ENCODE measurements at regions not wholly inside any gene's neighbourhood (a gene's known extent, or its start where the extent isn't known, plus 50 kb on each side); places are given as distances from the start of the nearest gene placed in this dataset.

GRCh38 chr21:35326677-35327076 lies 277.6 kb upstream of the RUNX1 start:
- Mint-ChIP-seq H3K4me3 (no peak overlapping the region), H3K4me1 (peaks cover 6% of the 10 kb centered on the region), H3K27me3 (no peaks in the 10 kb centered on the region), H3K27ac (no peak overlapping the region), H3K9me3 (peaks cover 7% of the 10 kb centered on the region), H3K36me3 (peaks cover 1% of the 10 kb centered on the region)

- Mint-ChIP-seq H3K27ac (no peak overlapping the region), H3K4me3 (no peak overlapping the region), H3K9me3 (peaks cover under 1% of the 10 kb centered on the region), H3K27me3 (no peaks in the 10 kb centered on the region), H3K4me1 (peaks cover under 1% of the 10 kb centered on the region), H3K36me3 (no peaks in the 10 kb centered on the region)
These were observed 276.9 kb upstream of the RUNX1 start for GRCh38 chr21:35325953-35326352.

GRCh38 chr21:35324372-35325220 lies 275.5 kb upstream of the RUNX1 start:
- Mint-ChIP-seq H3K4me1 (no peaks in the 10 kb centered on the region), H3K36me3 (no peaks in the 10 kb centered on the region), H3K9me3 (no peaks in the 10 kb centered on the region), H3K4me3 (no peak overlapping the region), H3K27me3 (no peaks in the 10 kb centered on the region), H3K27ac (no peak overlapping the region)

GRCh38 chr21:35323947-35324346 lies 274.8 kb upstream of the RUNX1 start:
- Mint-ChIP-seq H3K4me3 (no peak overlapping the region), H3K9me3 (no peaks in the 10 kb centered on the region), H3K4me1 (no peaks in the 10 kb centered on the region), H3K27me3 (no peaks in the 10 kb centered on the region), H3K27ac (no peak overlapping the region), H3K36me3 (no peaks in the 10 kb centered on the region)

- Mint-ChIP-seq H3K4me3 (no peak overlapping the region), H3K27me3 (no peaks in the 10 kb centered on the region), H3K27ac (no peak overlapping the region), H3K4me1 (no peaks in the 10 kb centered on the region), H3K9me3 (no peaks in the 10 kb centered on the region), H3K36me3 (no peaks in the 10 kb centered on the region)
These were observed 272.5 kb upstream of the RUNX1 start for GRCh38 chr21:35321322-35322200.

GRCh38 chr21:35319684-35320283 lies 270.7 kb upstream of the RUNX1 start:
- H3K36me3 Mint-ChIP-seq, result no peaks in the 10 kb centered on the region
- no peaks in the 10 kb centered on the region for H3K9me3 Mint-ChIP-seq
- H3K27ac Mint-ChIP-seq, result no peak overlapping the region
- no peak overlapping the region for H3K4me3 Mint-ChIP-seq
- H3K27me3 Mint-ChIP-seq, result no peaks in the 10 kb centered on the region
- no peaks in the 10 kb centered on the region for H3K4me1 Mint-ChIP-seq

GRCh38 chr21:35316933-35317332 lies 267.8 kb upstream of the RUNX1 start:
- no peaks in the 10 kb centered on the region for H3K4me1 Mint-ChIP-seq
- H3K27ac Mint-ChIP-seq, result no peak overlapping the region
- H3K27me3 Mint-ChIP-seq, result no peaks in the 10 kb centered on the region
- no peaks in the 10 kb centered on the region for H3K36me3 Mint-ChIP-seq
- no peak overlapping the region for H3K4me3 Mint-ChIP-seq
- H3K9me3 Mint-ChIP-seq, result no peaks in the 10 kb centered on the region

GRCh38 chr21:35316456-35316855 lies 267.4 kb upstream of the RUNX1 start:
- Mint-ChIP-seq H3K9me3 (no peaks in the 10 kb centered on the region), H3K36me3 (no peaks in the 10 kb centered on the region), H3K4me1 (no peaks in the 10 kb centered on the region), H3K27me3 (no peaks in the 10 kb centered on the region), H3K4me3 (no peak overlapping the region), H3K27ac (no peak overlapping the region)

- Mint-ChIP-seq H3K9me3 (no peaks in the 10 kb centered on the region), H3K4me1 (no peaks in the 10 kb centered on the region), H3K36me3 (no peaks in the 10 kb centered on the region), H3K27me3 (no peaks in the 10 kb centered on the region), H3K4me3 (no peak overlapping the region), H3K27ac (no peak overlapping the region)
These were observed 265.9 kb upstream of the RUNX1 start for GRCh38 chr21:35314857-35315582.

GRCh38 chr21:35311985-35312384 lies 262.9 kb upstream of the RUNX1 start:
- H3K27ac Mint-ChIP-seq, result no peak overlapping the region
- no peak overlapping the region for H3K4me3 Mint-ChIP-seq
- no peaks in the 10 kb centered on the region for H3K27me3 Mint-ChIP-seq
- H3K9me3 Mint-ChIP-seq, result no peaks in the 10 kb centered on the region
- H3K36me3 Mint-ChIP-seq, result no peaks in the 10 kb centered on the region
- H3K4me1 Mint-ChIP-seq, result no peaks in the 10 kb centered on the region

GRCh38 chr21:35309316-35309715 lies 260.2 kb upstream of the RUNX1 start:
- no peaks in the 10 kb centered on the region for H3K4me1 Mint-ChIP-seq
- H3K36me3 Mint-ChIP-seq, result no peaks in the 10 kb centered on the region
- H3K27me3 Mint-ChIP-seq, result no peaks in the 10 kb centered on the region
- no peaks in the 10 kb centered on the region for H3K9me3 Mint-ChIP-seq
- H3K4me3 Mint-ChIP-seq, result no peak overlapping the region
- H3K27ac Mint-ChIP-seq, result no peak overlapping the region

GRCh38 chr21:35303085-35303484 lies 254.0 kb upstream of the RUNX1 start:
- no peaks in the 10 kb centered on the region for H3K4me1 Mint-ChIP-seq
- H3K9me3 Mint-ChIP-seq, result no peaks in the 10 kb centered on the region
- H3K27me3 Mint-ChIP-seq, result no peaks in the 10 kb centered on the region
- no peak overlapping the region for H3K27ac Mint-ChIP-seq
- H3K4me3 Mint-ChIP-seq, result no peak overlapping the region
- H3K36me3 Mint-ChIP-seq, result no peaks in the 10 kb centered on the region

GRCh38 chr21:35298757-35299156 lies 249.7 kb upstream of the RUNX1 start:
- H3K9me3 Mint-ChIP-seq, result no peaks in the 10 kb centered on the region
- no peaks in the 10 kb centered on the region for H3K36me3 Mint-ChIP-seq
- H3K27ac Mint-ChIP-seq, result no peak overlapping the region
- no peak overlapping the region for H3K4me3 Mint-ChIP-seq
- H3K4me1 Mint-ChIP-seq, result peaks cover 7% of the 10 kb centered on the region
- H3K27me3 Mint-ChIP-seq, result no peaks in the 10 kb centered on the region

GRCh38 chr21:35297665-35298064 lies 248.6 kb upstream of the RUNX1 start:
- H3K36me3 Mint-ChIP-seq, result no peaks in the 10 kb centered on the region
- no peaks in the 10 kb centered on the region for H3K27me3 Mint-ChIP-seq
- H3K4me3 Mint-ChIP-seq, result no peak overlapping the region
- peaks cover 7% of the 10 kb centered on the region for H3K4me1 Mint-ChIP-seq
- H3K27ac Mint-ChIP-seq, result no peak overlapping the region
- H3K9me3 Mint-ChIP-seq, result no peaks in the 10 kb centered on the region

GRCh38 chr21:35294231-35294898 lies 245.3 kb upstream of the RUNX1 start:
- Mint-ChIP-seq H3K9me3 (no peaks in the 10 kb centered on the region), H3K4me1 (peaks cover 7% of the 10 kb centered on the region), H3K27me3 (no peaks in the 10 kb centered on the region), H3K36me3 (no peaks in the 10 kb centered on the region), H3K27ac (no peak overlapping the region), H3K4me3 (no peak overlapping the region)

Data from activated naive CD4-positive, alpha-beta T cell treated with anti-CD3 and anti-CD28 coated beads, Interleukin-2, amount 50 U/mL, for 24 hours (primary cell).